GM12878 (cell line): ENCODE measurements at regions not wholly inside any gene's neighbourhood (a gene's known extent, or its start where the extent isn't known, plus 50 kb on each side); places are given as distances from the start of the nearest gene placed in this dataset.

Source experiments
- ATAC-seq: fragments of 200-7000 bp; cut with Tn5 transposase; 3 replicates; pipeline ENCODE4 v1.9.1; 2020; ENCODE audit warnings: mild to moderate bottlenecking, moderate library complexity
- BruUV-seq: library from RNA; stranded (reverse); fragments of 400-500 nt; replicated peaks from 2 replicates; lab custom pipeline; 2021; lab: Mats Ljungman, UMichigan
- CTCF ChIA-PET: fragments of 300-600 bp; sonication (Branson Sonifier 250); formaldehyde crosslinking; extraction: SDS; loops from one replicate; lab custom pipeline; 2021; ENCODE audit warnings: inconsistent platforms; lab: Yijun Ruan, JAX
- POLR2A ChIA-PET: fragments of 350-600 bp; formaldehyde crosslinking; extraction: SDS; loops from one replicate; lab custom pipeline; 2021; ENCODE audit warnings: inconsistent platforms; lab: Charles Lee
- RAD21 ChIA-PET: fragments of 300-600 bp; sonication (Branson Sonifier 250); formaldehyde crosslinking; loops from one replicate; lab custom pipeline; 2023; ENCODE audit warnings: antibody characterized with exemption; ENCODE audit not compliant: unreplicated experiment; lab: Charles Lee
- SMC1A ChIA-PET: fragments of 300-600 bp; sonication (Branson Sonifier 250); formaldehyde crosslinking; loops from one replicate; lab custom pipeline; 2023; ENCODE audit not compliant: unreplicated experiment, uncharacterized antibody; lab: Charles Lee
- DNase-seq: peaks from one replicate; pipeline ENCODE4 v3.0.0-alpha.2; 2011; ENCODE audit warnings: low read depth, low spot score
- FAIRE-seq: peaks from 3 replicates; lab custom pipeline; 2011; peaks lifted over from hg19 to GRCh38; lab: Jason Lieb, UNC
- H2AFZ ChIP-seq: 2 replicates; pipeline ENCODE4 v1.6.0; 2011; ENCODE audit warnings: low read depth, low read length, control low read depth; ENCODE audit not compliant: control insufficient read depth
- H3K27ac ChIP-seq: 2 replicates; pipeline ENCODE4 v1.5.1; 2011; ENCODE audit warnings: control low read depth; ENCODE audit not compliant: control insufficient read depth, insufficient read depth
- H3K27me3 ChIP-seq, 2 experiments: replicated peaks in 1 of 2; 2 replicates each; pipeline versions ENCODE4 v1.6.0 to v1.6.1; 2011; ENCODE audit warnings: low read length in 1 of 2; ENCODE audit not compliant: control insufficient read depth in 2 of 2, insufficient read depth in 2 of 2
- H3K36me3 ChIP-seq, 2 experiments: 2 replicates each; pipeline ENCODE4 v1.5.1; 2011; ENCODE audit warnings: low read length in 1 of 2; ENCODE audit not compliant: control insufficient read depth in 2 of 2, insufficient read depth in 2 of 2
- H3K4me1 ChIP-seq: 2 replicates; pipeline ENCODE4 v1.6.1; 2011; ENCODE audit warnings: mild to moderate bottlenecking, low read length, moderate library complexity, mixed read lengths; ENCODE audit not compliant: control insufficient read depth, insufficient read depth
- H3K4me2 ChIP-seq: 2 replicates; pipeline ENCODE4 v1.6.0; 2011; ENCODE audit warnings: control low read depth; ENCODE audit not compliant: control insufficient read depth, insufficient read depth
- H3K4me3 ChIP-seq: fragments of 200-600 bp; sonication (generic); 2 replicates; pipeline ENCODE4 v1.5.1; 2016
- H3K79me2 ChIP-seq: 2 replicates; pipeline ENCODE4 v1.6.0; 2011; ENCODE audit warnings: low read length; ENCODE audit not compliant: control insufficient read depth, insufficient read depth
- H3K9ac ChIP-seq: 2 replicates; pipeline ENCODE4 v1.8.0; 2011; ENCODE audit warnings: low read length, control low read depth, mixed read lengths; ENCODE audit not compliant: control insufficient read depth, insufficient read depth
- H3K9me3 ChIP-seq: replicated peaks from 3 replicates; pipeline ENCODE4 v1.5.1; 2011; ENCODE audit warnings: mild to moderate bottlenecking, low read length; ENCODE audit not compliant: control insufficient read depth, insufficient read depth
- H4K20me1 ChIP-seq: 2 replicates; pipeline ENCODE4 v1.6.0; 2011; ENCODE audit not compliant: control insufficient read depth, insufficient read depth
- CBFB ChIP-seq: IDR thresholded peaks from 2 replicates; pipeline ENCODE4 v1.6.1; 2016; ENCODE audit warnings: antibody characterized with exemption, low read depth
- HCFC1 ChIP-seq: fragments of 150-350 bp; IDR thresholded peaks from 2 replicates; pipeline ENCODE4 v1.6.1; 2014; ENCODE audit warnings: low read length
- IKZF1 ChIP-seq: fragments of 450-650 bp; conservative IDR thresholded peaks from 2 replicates; pipeline ENCODE4 v1.6.1; 2017; ENCODE audit warnings: antibody characterized with exemption, mild to moderate bottlenecking
- IRF4 ChIP-seq: IDR thresholded peaks from 2 replicates; pipeline ENCODE4 v1.6.1; 2011; ENCODE audit warnings: low read depth, low read length
- KDM1A ChIP-seq: fragments of 200-600 bp; sonication (generic); IDR thresholded peaks from 2 replicates; pipeline ENCODE4 v1.6.1; 2016; ENCODE audit warnings: borderline replicate concordance
- PAX5 ChIP-seq: IDR thresholded peaks from 2 replicates; pipeline ENCODE4 v1.6.1; 2011; ENCODE audit warnings: low read depth, low read length, borderline replicate concordance
- SREBF1 ChIP-seq: IDR thresholded peaks from 2 replicates; pipeline ENCODE4 v1.6.1; 2012; ENCODE audit warnings: mild to moderate bottlenecking, low read length
- TARDBP ChIP-seq: IDR thresholded peaks from 2 replicates; pipeline ENCODE4 v1.6.1; 2016; ENCODE audit warnings: borderline replicate concordance
- YBX1 ChIP-seq: fragments of 450-650 bp; IDR thresholded peaks from 2 replicates; pipeline ENCODE4 v1.6.1; 2016; ENCODE audit warnings: antibody characterized with exemption
- ZNF207 ChIP-seq: fragments of 450-650 bp; IDR thresholded peaks from 2 replicates; pipeline ENCODE4 v1.6.1; 2014; ENCODE audit warnings: antibody characterized with exemption, mild to moderate bottlenecking, borderline replicate concordance
- ZNF217 ChIP-seq: fragments of 450-650 bp; IDR thresholded peaks from 2 replicates; pipeline ENCODE4 v1.6.1; 2017; ENCODE audit warnings: antibody characterized with exemption, mild to moderate bottlenecking
- ZNF384 ChIP-seq: IDR thresholded peaks from 2 replicates; pipeline ENCODE4 v1.6.1; 2012; ENCODE audit warnings: low read depth, mild to moderate bottlenecking, low read length, improper control_type of control experiment, borderline replicate concordance
- WGBS: methylation state at CpG from one replicate; pipeline ENCODE4 v1.1.6; 2016; ENCODE audit warnings: low lambda C conversion rate; ENCODE audit not compliant: insufficient replicate concordance, insufficient coverage; ENCODE audit errors: missing lambda C conversion rate; 5-methylcytosine and 5-hydroxymethylcytosine counted together
- in situ Hi-C: fragments of 300-500 bp; cut with MboI; formaldehyde crosslinking; loops from 9 replicates; pipeline ENCODE4 v1.14.3; 2018; ENCODE audit warnings: mixed read lengths
- intact Hi-C: fragments of 100-400 bp; cut with micrococcal nuclease; formaldehyde crosslinking; loops from one replicate; pipeline ENCODE4 v1.14.2; 2022; ENCODE audit not compliant: unreplicated experiment
- TF ChIP-seq, protein P1 (sequence below): IDR thresholded peaks from 2 replicates; pipeline ENCODE4 v1.6.1; 2011; ENCODE audit warnings: low read depth, mild to moderate bottlenecking, low read length, moderate library complexity, borderline replicate concordance; ENCODE audit errors: extremely low read depth
- TF ChIP-seq, protein P2 (sequence below): IDR thresholded peaks from 2 replicates; pipeline ENCODE4 v1.6.1; 2012; ENCODE audit warnings: low read depth, low read length, improper control_type of control experiment

DNA sequence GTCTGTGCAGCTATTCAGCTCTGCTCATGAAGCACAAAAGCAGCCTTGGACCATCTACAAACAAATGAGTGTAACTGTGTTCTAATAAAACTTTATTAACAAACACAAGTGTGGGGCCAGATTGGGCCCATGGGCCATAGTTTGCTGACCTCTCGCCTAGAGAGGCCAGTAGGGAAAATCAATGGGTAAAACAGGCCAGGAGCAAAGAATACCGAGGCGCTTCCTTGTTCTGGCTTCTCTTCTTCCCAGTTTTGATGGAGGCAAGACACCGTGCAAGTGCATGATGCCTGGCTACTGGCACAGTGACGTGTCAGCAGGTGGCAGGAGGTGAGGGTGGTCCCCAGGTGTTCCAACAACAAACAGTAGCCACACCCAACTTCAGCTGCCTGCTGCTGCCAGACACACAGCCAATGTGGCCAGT is 94.3 kb upstream of the SDK1 start:
- no TSS peak for BruUV-seq
- Histone ChIP-seq H3K27me3 (no peaks in the 10 kb centered on the region), H3K9ac (no peak overlapping the region), H3K27ac (no peak overlapping the region), H3K4me3 (no peak overlapping the region), H3K4me2 (no peak overlapping the region), H3K79me2 (no peaks in the 10 kb centered on the region), H3K4me1 (no peaks in the 10 kb centered on the region), H3K9me3 (no peaks in the 10 kb centered on the region; the same call in 2 of the 3 replicates), H4K20me1 (no peaks in the 10 kb centered on the region), H3K36me3 (no peaks in the 10 kb centered on the region), H2AFZ (no peak overlapping the region)
- ChIA-PET CTCF (no interaction called here), SMC1A (no interaction called here), POLR2A (no interaction called here), RAD21 (no interaction called here)
- ATAC-seq (no peak), FAIRE-seq (no peak), DNase-seq (no peak)
- TF ChIP-seq HCFC1 (no peak), PAX5 (no peak), KDM1A (no peak), SREBF1 (no peak), TARDBP (no peak)
- TF ChIP-seq, protein P1, sequence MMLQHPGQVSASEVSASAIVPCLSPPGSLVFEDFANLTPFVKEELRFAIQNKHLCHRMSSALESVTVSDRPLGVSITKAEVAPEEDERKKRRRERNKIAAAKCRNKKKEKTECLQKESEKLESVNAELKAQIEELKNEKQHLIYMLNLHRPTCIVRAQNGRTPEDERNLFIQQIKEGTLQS, result no peak
- intact Hi-C loops (loop anchor here (10.0 kb wide), 1 partner anchor 1878 kb away; no protein-coding TSS in a partner anchor), in situ Hi-C loops (no loop called here)
- 59% methylated on average over 5 of the region's 5 CpGs for WGBS

DNA sequence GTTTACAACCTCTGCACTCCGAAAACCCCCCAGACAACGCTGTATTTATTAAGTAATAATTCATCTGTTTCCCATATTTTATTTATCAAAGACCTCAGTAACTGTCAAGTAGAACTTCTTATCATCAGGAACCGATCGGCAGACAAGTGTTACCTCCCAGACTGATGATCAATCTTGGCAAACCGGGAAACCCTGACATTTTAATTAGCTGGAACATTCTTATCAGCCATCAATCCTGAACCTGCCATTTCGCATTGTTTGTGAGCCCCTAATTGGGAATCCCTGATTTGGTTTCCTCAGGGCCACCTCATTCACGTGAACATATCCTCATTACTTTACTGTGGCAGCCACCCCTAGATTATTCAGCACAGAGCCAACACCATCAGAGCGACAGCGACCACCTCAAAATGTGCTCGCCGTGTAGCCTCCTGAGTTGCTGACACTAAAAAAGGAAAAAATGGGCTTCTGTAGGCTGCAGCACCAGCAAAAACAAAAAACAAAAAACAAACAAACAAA is 93.6 kb upstream of the SDK1 start:
- H3K27me3 ChIP-seq, result no peaks in the 10 kb centered on the region
- in situ Hi-C loops, result no loop called here
- FAIRE-seq (no peak), DNase-seq (no peak), ATAC-seq (no peak)
- no TSS peak for BruUV-seq
- no peaks in the 10 kb centered on the region; the same call in 2 of the 3 replicates for H3K9me3 ChIP-seq
- ChIA-PET CTCF (no interaction called here), SMC1A (no interaction called here), POLR2A (no interaction called here), RAD21 (no interaction called here)
- H2AFZ ChIP-seq, result no peak overlapping the region
- H3K9ac ChIP-seq, result no peak overlapping the region
- H3K27ac ChIP-seq, result no peak overlapping the region
- WGBS, result 66% methylated on average over 11 of the region's 11 CpGs
- H3K4me3 ChIP-seq, result no peak overlapping the region
- H3K36me3 ChIP-seq, result no peaks in the 10 kb centered on the region
- no peaks in the 10 kb centered on the region for H3K4me1 ChIP-seq
- intact Hi-C loops, result loop anchor here (10.0 kb wide), 1 partner anchor 1877 kb away; no protein-coding TSS in a partner anchor
- TF ChIP-seq ZNF384 (no peak), YBX1 (no peak), ZNF207 (no peak), IRF4 (no peak), IKZF1 (no peak), CBFB (no peak), ZNF217 (no peak)
- TF ChIP-seq, protein P2, sequence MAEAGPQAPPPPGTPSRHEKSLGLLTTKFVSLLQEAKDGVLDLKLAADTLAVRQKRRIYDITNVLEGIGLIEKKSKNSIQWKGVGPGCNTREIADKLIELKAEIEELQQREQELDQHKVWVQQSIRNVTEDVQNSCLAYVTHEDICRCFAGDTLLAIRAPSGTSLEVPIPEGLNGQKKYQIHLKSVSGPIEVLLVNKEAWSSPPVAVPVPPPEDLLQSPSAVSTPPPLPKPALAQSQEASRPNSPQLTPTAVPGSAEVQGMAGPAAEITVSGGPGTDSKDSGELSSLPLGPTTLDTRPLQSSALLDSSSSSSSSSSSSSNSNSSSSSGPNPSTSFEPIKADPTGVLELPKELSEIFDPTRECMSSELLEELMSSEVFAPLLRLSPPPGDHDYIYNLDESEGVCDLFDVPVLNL, result no peak
- TF ChIP-seq, all 136 proteins: peak for 0
- Histone ChIP-seq H3K79me2 (no peaks in the 10 kb centered on the region), H4K20me1 (no peaks in the 10 kb centered on the region), H3K4me2 (no peak overlapping the region)
